ENCODE measurements at regions not wholly inside any gene's neighbourhood (a gene's known extent, or its start where the extent isn't known, plus 50 kb on each side); places are given as distances from the start of the nearest gene placed in this dataset.

DNA sequence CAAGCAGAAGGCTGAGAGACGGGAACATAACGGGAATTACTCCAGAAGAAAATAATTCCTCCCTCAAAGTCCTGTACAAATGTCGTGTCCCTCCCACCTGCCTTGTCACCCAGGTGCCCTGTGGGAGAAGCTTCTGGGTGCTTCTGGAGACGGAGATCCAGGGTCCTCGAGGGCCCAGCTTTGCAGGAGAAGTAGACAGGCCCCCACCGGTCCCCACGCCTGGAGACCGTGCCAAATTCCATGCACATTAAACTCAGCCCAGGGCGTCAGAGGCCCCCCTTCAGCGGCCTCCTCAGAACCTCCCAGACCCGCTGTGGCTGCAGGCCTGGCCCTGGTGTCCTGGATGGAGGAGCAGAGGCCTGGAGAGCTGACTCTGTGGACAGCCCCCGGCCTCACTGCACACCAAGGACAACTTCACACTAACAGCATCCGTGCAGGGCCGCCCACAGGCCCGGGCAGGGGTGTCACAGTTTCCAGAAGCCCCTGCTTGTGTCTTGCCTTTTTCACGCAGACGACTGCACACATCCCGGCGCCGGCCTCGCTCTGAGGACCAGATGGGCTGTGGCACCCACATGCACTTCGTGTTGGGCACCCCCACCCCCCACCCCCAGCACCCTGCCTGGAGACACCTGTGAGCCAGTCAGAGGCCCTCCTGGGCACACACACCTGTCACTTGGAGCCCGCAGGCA is 734.3 kb downstream of the BRD1 start:
- DNase-seq, result no peak

GRCh38 chr22:49092716-49093115 is 735.0 kb downstream of the BRD1 start:
- DNase-seq, result no peak

GRCh38 chr22:49091917-49092545 is 735.6 kb downstream of the BRD1 start:
- no peak for DNase-seq

DNA sequence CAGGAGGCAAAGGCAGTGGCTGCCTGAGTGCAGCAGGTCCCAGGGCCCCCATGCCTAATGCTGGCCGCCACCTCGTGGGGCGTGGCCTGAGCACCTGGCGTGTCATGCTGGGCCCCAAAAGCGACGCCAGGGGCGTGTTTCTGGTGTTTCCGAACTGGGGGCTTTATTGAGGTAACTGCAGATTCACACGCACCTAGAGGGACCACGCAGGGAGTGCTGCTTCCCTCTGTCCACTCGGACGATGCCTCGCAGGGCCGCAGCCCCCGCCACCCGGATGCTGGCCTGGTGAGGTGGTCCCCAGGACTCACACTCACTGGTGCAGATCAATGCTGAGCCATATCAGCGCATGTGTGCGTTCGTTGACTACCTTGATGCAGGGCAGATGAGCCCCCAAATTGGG is 736.2 kb downstream of the BRD1 start:
- DNase-seq, result no peak

DNA sequence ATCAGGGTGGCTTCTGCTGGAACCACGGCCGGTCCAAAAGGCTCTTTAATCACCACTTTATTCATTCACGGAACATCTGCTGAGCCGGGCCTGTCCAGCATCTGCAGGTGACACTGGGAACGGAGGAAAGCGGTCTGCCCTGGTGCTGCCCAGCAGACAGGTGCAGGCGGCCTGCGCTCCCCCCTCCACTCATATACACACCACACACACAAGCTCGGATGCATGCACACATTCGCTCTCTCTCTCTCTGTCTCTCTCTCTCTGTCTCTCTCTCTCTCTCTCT is 736.9 kb downstream of the BRD1 start:
- DNase-seq, result no peak

DNA sequence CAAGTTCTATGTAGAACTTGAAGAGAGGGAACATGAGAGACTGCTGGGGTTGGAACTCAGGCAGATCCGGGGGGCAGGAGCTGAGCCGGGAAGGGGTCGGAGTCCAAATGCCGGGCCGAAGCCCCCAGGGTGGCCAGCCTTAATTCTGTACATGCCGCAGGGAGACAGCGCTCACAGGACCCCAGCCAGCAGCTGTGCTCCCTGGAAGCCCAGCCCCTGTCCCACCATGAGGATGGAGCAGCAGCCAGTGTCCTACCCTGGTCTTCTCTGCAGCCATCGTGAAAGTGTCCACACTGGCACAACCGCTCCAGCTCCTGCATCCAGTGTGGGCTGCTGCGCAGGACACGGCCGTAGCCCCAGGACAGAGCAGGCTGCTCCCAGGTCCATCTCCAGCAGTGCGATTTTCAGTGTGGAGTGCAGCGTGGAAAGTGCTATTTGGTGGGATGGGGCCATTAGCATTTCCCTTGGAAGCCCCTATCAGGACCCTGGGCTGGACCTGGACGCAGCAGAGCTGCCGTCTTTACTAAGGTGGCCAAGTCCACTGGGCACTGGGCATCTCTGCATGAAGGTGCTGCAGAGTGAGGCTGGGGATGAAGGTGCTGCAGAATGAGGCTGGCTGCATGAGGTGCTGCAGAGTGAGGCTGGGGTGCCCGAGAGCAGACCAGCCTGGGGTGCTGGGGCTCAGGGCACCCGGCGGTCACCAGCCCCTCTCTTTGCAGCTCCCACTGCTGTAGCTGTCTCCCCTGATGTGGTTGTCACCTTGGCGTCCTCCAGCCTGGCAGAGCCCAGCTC is 737.4 kb downstream of the BRD1 start:
- no peak for DNase-seq

- DNase-seq, result no peak
These were observed 738.6 kb downstream of the BRD1 start for GRCh38 chr22:49088801-49089791.

DNA sequence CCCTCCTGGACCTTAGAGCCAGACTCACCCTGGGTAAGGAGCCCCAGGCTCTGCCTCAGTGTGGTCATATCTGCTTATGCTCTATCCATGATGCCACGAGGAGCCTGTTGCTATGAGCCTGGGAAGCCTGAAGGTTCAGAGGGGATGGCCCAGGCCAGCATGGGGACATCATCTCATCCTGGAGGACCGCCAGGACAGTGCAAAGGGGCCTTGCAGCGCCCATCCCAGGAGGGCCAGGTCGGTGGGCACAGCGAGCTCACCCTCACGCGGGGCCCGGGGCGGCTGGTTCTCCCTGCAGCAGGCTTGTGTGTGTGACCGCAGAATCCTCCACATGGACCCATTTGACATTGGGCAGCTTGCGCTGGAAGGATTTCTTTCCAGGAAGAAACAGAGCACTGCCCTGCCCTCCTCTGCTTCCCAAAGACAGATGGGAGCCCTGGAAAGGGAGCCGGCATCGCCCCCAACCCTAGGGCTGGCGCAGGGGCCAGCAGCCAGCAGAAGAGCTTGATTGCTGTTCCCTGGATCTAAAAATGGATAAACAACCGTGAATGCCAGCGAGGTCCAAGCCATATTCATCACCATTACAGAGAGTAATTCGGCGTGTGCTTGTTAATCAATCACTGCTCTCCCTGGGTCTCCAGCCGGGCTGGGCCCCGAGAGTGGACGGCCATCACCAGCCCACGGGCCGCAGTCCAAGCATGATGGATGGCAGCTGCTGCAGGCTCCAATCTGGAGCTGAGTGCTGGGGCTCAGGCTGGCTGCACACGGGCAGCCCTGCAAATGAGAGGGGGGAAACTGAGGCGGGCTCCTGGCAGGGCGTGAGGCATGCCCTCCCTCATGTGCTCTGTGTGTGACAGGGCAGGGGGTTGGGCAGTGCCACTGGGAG is 739.7 kb downstream of the BRD1 start:
- DNase-seq, result no peak

GRCh38 chr22:49087198-49087597 is 740.5 kb downstream of the BRD1 start:
- DNase-seq, result no peak

DNA sequence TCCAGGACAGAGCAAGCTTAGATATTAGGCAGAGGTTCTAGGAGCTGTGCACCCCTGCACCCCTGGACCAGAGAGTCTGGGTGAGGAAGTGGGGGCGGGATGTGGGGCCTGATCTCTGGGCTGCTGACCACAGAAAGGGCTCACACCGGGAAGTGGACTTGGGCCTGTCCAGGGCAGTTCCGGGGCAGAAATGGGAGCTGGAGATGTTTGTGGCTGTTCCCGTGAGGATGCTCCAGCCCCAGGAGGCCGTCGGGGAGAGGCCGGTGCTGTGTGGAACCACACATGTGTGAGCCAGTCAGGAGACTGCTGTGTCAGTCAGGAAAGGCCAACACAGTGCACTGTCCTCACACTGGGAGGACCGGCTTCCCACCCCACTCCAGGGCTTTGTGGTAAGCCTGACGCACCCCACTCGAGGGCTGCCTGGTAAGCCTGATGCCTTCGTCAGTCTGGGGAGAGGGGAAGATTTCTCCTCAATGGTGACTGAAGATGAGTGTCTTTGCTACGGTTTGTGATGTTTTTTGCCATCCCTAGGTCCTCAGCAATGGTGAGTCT is 741.0 kb downstream of the BRD1 start:
- no peak for DNase-seq

DNA sequence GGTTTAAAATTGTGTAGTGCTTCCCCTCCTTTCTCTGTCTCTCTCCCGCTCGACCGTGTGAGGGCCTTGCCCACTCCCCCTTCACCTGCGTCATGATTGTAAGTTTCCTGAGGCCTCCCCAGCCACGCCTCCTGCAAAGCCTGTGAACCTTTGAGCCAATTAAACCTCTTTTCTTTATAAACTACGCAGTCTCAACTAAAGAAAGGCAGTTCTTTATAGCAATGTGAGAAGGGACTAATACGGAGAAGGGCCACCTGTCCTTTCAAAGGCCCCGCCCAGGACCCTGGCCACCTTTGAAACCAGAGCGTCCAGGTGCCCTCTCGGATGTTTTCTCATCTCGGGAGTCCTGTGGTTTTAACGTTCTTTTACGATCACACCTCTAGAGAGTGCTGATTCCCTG is 741.5 kb downstream of the BRD1 start:
- no peak for DNase-seq

- no peak for DNase-seq
These were observed 743.5 kb downstream of the BRD1 start for GRCh38 chr22:49084206-49084605.

DNA sequence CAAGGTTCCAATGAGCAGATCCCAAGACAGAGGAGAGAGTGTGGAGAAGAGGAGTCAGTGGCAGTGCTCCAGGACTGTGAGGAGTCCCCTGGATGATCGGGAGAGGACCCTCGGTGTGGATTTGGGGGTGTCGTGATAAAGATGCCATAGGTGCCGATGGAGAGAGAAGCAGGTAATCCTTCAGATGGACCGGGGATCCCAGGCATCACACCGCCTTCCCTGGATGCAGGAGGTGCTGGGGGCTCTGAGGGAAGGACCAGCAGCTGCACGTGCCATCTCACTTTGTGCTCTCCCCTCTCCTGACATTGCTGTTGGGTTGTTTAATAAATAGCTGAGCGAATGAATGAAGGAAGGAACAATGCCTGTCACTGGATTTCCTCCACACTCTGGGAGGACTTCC is 744.1 kb downstream of the BRD1 start:
- no peak for DNase-seq

DNA sequence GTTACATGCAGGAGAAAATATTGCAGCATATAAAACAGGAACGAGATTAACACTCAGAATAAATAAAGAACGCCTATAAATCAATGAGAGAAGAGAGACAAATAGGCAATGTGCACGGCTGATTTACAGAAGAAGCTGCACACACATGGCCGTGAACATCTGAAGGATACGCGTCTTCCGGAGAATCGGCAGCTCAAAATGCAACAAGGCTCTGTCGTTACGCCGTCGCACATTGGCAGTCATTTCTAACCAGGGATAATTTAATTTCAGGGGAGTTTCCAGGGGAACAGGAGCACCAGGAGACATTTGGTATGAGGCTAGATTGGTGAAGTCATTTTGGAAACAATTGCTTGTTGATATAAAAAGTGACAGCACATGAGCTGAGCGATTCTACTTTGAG is 745.2 kb downstream of the BRD1 start:
- no peak for DNase-seq

- DNase-seq, result no peak
These were observed 745.7 kb downstream of the BRD1 start for GRCh38 chr22:49081926-49082325.

GRCh38 chr22:49081261-49081666 is 746.4 kb downstream of the BRD1 start:
- no peak for DNase-seq

DNA sequence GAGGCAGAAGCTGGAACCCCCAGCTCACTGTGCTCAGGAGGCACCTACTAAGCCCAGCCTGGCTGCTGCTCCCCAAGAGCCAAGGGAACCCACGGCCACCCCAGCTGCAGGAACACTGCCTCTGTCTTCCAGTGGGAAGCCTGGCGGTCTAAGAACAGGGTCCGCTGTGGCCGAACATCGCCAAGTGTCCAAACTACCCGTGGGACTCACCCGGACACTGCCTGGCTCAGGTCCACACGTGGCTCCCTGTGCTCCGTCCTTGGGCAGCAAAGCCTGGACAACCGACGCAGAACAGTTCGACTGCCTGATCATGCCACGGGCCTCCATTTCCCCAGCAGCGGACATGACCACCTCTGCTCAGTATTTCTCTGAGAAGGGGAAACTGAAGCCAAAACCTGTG is 747.0 kb downstream of the BRD1 start:
- no peak for DNase-seq

DNA sequence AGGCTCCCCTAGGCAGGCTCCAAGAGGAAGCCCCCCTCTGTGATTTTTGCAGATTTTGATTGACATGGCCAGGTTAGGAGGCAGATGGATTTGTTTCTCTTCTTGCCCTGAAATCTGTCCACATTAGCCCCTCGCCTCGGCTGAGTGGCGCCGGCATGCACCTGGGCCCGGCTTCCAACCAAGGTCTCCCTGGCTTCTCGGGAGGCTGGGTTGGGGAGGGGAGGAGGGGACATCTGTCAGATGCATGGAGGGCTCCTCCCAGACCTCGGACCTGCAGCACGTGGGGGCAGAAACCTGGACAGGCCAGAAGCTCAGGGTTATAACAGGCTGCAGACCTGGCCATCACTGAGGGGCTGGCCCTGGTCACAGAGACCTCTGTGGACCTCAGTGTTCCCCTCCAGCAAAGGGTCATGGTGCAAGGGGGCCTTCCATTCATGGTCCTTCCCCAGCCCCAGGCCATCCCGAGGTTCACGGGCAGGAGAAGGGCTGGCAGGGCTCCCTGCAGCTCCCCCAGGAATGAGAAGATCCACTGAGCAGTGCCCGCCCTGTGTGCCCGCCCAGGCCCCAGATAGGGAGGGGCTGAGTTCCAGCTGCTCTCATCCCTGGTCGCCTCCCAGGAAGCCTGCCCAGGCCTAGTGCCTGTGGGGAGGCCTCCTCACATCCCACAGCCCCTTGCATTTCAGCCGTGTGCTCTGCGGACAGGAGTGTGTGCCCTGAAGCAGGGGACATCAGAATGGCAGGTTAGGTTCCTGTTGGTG is 747.8 kb downstream of the BRD1 start:
- no peak for DNase-seq

DNA sequence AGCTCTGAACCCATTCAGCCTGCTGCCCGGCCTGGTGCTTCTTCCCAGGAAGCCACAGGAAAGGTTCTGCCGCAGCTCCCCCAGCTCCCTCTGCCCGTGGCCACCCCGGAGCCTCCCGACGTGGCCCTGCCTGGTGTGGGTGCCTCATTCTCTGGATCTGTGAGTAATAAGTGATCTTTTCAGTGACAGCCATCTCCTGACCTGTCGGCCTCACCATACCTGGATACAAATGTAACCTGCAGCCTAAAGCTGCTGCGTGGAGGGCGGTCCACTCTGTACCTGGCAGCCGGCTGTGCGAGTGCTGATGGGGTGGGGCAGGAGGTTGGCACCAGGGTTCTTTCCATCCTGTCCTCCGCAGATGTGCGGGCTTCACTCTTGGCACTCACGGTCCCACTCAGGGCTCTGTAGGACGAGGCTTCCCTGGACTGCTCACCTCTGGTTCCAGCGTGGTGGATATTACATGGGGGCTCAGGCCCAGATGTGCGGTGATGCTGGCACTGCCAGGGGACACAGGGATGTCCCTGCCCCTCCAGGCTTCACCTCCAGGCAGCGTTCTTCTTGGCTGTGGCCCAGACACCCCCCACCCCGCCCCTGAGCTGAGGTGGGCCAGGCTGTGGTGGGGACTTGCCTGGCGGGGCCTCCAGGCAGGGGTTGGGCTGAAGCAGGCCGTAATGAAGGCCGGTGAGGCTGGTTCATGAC is 748.5 kb downstream of the BRD1 start:
- no peak for DNase-seq

- DNase-seq, result no peak
These were observed 749.5 kb downstream of the BRD1 start for GRCh38 chr22:49078076-49078710.
